ENCODE measurements at regions not wholly inside any gene's neighbourhood (a gene's known extent, or its start where the extent isn't known, plus 50 kb on each side); places are given as distances from the start of the nearest gene placed in this dataset.

DNA sequence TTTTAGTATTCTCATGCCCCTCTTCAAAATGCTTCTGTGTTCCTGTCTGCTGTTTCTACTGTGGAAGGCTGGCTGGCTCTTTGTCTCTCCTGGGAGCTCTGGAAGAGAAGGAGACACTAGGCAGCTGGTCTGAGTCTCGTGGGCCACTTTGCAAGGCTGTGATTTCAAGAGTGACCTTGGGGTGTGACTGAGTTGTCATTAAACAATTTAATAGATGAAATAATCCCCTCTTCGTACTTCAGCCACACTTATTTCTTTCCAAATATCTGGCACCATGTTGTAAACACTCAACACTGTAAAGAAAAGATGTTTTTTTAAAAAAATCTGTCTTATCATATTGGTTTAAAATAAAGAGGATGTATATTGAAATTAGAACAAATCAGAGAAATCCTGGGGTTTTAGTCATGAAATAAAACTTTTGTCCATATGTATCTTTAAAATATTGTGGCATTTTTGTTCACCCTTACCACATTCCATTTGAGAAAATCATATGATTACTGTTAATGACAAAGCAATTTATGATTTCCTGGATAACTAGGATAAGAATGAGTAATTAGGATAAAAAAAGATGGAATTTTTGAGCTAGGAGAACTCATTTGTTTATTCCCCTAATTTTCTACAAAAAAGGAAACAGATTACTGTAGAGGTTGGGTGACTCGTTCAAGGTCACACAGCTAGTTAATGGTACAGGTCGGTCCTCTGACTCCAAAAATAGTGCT, 200.8 kb downstream of the MAT2B start:
- TF ChIP-seq, protein P1, sequence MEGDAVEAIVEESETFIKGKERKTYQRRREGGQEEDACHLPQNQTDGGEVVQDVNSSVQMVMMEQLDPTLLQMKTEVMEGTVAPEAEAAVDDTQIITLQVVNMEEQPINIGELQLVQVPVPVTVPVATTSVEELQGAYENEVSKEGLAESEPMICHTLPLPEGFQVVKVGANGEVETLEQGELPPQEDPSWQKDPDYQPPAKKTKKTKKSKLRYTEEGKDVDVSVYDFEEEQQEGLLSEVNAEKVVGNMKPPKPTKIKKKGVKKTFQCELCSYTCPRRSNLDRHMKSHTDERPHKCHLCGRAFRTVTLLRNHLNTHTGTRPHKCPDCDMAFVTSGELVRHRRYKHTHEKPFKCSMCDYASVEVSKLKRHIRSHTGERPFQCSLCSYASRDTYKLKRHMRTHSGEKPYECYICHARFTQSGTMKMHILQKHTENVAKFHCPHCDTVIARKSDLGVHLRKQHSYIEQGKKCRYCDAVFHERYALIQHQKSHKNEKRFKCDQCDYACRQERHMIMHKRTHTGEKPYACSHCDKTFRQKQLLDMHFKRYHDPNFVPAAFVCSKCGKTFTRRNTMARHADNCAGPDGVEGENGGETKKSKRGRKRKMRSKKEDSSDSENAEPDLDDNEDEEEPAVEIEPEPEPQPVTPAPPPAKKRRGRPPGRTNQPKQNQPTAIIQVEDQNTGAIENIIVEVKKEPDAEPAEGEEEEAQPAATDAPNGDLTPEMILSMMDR (IDR thresholded peaks at IDR 0.05) = no peak
- TF ChIP-seq POLR2A (IDR thresholded peaks at IDR 0.05) = no peak

All from thyroid gland (tissue), 4 donors.